GM23338 (cell line): ENCODE measurements at regions not wholly inside any gene's neighbourhood (a gene's known extent, or its start where the extent isn't known, plus 50 kb on each side); places are given as distances from the start of the nearest gene placed in this dataset.

Source experiments
- ATAC-seq: fragments of 200-7000 bp; cut with Tn5 transposase; 3 replicates; pipeline ENCODE4 v1.9.1; 2020
- DNase-seq: peaks from one replicate; pipeline ENCODE4 v3.0.0-alpha.2; 2015; ENCODE audit warnings: low spot score
- H2AFZ ChIP-seq: fragments of 200-600 bp; sonication (generic); 2 replicates; pipeline ENCODE4 v1.8.0; 2016; ENCODE audit warnings: antibody characterized with exemption, mild to moderate bottlenecking, moderate library complexity
- H3F3A ChIP-seq: fragments of 200-600 bp; sonication (generic); replicated peaks from 2 replicates; pipeline ENCODE4 v1.8.0; 2017; ENCODE audit warnings: antibody characterized with exemption, mixed run types, low read depth
- H3K27ac ChIP-seq: fragments of 200-600 bp; sonication (generic); 2 replicates; pipeline ENCODE4 v1.6.1; 2016; ENCODE audit warnings: low read depth
- H3K27me3 ChIP-seq: fragments of 200-600 bp; sonication (generic); 2 replicates; pipeline ENCODE4 v1.8.0; 2016; ENCODE audit warnings: mild to moderate bottlenecking, mixed run types, moderate library complexity; ENCODE audit not compliant: insufficient read depth
- H3K36me3 ChIP-seq: fragments of 200-600 bp; sonication (generic); 2 replicates; pipeline ENCODE4 v1.8.0; 2016; ENCODE audit warnings: mild to moderate bottlenecking; ENCODE audit not compliant: insufficient read depth
- H3K4me1 ChIP-seq: fragments of 200-600 bp; sonication (generic); 2 replicates; pipeline ENCODE4 v1.8.0; 2016; ENCODE audit warnings: mild to moderate bottlenecking, moderate library complexity; ENCODE audit not compliant: insufficient read depth
- H3K4me2 ChIP-seq: fragments of 200-600 bp; sonication (generic); 2 replicates; pipeline ENCODE4 v1.7.1; 2017; ENCODE audit warnings: mixed run types
- H3K4me3 ChIP-seq: fragments of 200-600 bp; sonication (generic); 2 replicates; pipeline ENCODE4 v1.6.1; 2016; ENCODE audit warnings: mixed run types
- H3K79me2 ChIP-seq: fragments of 200-600 bp; sonication (generic); replicated peaks from 2 replicates; pipeline ENCODE4 v1.8.0; 2017; ENCODE audit warnings: mild to moderate bottlenecking; ENCODE audit not compliant: insufficient read depth
- H3K9me2 ChIP-seq: fragments of 200-600 bp; sonication (generic); 2 replicates; pipeline ENCODE4 v1.8.0; 2017; ENCODE audit not compliant: insufficient read depth
- H4K20me1 ChIP-seq: fragments of 200-600 bp; sonication (generic); replicated peaks from 2 replicates; pipeline ENCODE4 v1.8.0; 2017; ENCODE audit warnings: mild to moderate bottlenecking; ENCODE audit not compliant: insufficient read depth
- H3K27ac Mint-ChIP-seq: 2 replicates; pipeline ENCODE4 v1.8.0; 2020; ENCODE audit warnings: inconsistent platforms, mild to moderate bottlenecking, moderate library complexity, mixed read lengths
- H3K27me3 Mint-ChIP-seq: 3 replicates; pipeline ENCODE4 v1.8.0; 2022; ENCODE audit warnings: low read depth, mild to moderate bottlenecking, moderate library complexity, mixed read lengths, inconsistent platforms; ENCODE audit not compliant: insufficient read depth, poor library complexity
- H3K36me3 Mint-ChIP-seq: 3 replicates; pipeline ENCODE4 v1.8.0; 2021; ENCODE audit warnings: low read depth, mild to moderate bottlenecking, inconsistent platforms, moderate library complexity, mixed read lengths
- H3K4me1 Mint-ChIP-seq: 3 replicates; pipeline ENCODE4 v1.8.0; 2020; ENCODE audit warnings: mild to moderate bottlenecking, inconsistent platforms, mixed read lengths
- H3K4me3 Mint-ChIP-seq: 3 replicates; pipeline ENCODE4 v1.8.0; 2021; ENCODE audit warnings: moderate library complexity, mild to moderate bottlenecking, inconsistent platforms, mixed read lengths
- H3K9me3 Mint-ChIP-seq: 3 replicates; pipeline ENCODE4 v1.8.0; 2020; ENCODE audit warnings: moderate library complexity, mild to moderate bottlenecking, inconsistent platforms, mixed read lengths
- CREB1 ChIP-seq: fragments of 250-450 bp; sonication (Bioruptor Pico); IDR thresholded peaks from 2 replicates; pipeline ENCODE4 v1.5.0; 2020; ENCODE audit warnings: low read depth, mild to moderate bottlenecking, moderate library complexity
- EZH2 ChIP-seq: fragments of 200-600 bp; sonication (generic); IDR thresholded peaks from one replicate; pipeline ENCODE4 v1.8.0; 2017; ENCODE audit warnings: antibody characterized with exemption, mild to moderate bottlenecking, low read depth; ENCODE audit not compliant: unreplicated experiment
- NANOG ChIP-seq: IDR thresholded peaks from 2 replicates; pipeline ENCODE4 v1.6.1; 2016; ENCODE audit warnings: antibody characterized with exemption, borderline replicate concordance
- POLR2AphosphoS5 ChIP-seq: IDR thresholded peaks from 2 replicates; pipeline ENCODE4 v1.6.1; 2016; ENCODE audit warnings: antibody characterized with exemption, low read depth
- REST ChIP-seq: IDR thresholded peaks from one replicate; pipeline ENCODE4 v1.6.1; 2018; ENCODE audit warnings: antibody characterized with exemption; ENCODE audit not compliant: unreplicated experiment
- ZNF114 ChIP-seq: fragments of 250-450 bp; sonication (Bioruptor Pico); IDR thresholded peaks from 2 replicates; pipeline ENCODE4 v1.5.0; 2020; ENCODE audit warnings: mild to moderate bottlenecking, moderate library complexity
- TF ChIP-seq, protein P1 (sequence below): IDR thresholded peaks from 2 replicates; pipeline ENCODE4 v1.6.1; 2016; ENCODE audit warnings: antibody characterized with exemption
- TF ChIP-seq, protein P2 (sequence below): fragments of 250-450 bp; sonication (Bioruptor Pico); IDR thresholded peaks from 2 replicates; pipeline ENCODE4 v1.5.0; 2020; ENCODE audit warnings: mild to moderate bottlenecking, moderate library complexity

DNA sequence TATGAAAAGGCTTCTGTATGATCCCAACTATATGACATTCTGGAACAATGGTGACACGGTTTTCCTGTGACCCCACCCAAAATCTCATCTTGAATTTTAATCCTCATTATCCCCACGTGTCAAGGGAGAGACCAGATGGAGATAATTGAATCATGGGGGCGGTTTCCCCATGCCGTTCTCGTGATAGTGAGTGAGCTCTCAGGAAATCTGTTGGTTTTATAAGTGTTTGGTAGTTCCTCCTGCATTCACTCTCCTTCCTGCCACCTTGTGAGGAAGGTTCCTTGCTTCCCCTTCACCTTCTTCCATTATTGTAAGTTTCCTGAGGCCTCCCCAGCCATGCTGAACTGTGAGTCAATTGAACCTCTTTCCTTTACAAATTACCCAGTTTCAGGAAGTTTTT is 53.1 kb upstream of the TSPAN18 start (continued):
- TF ChIP-seq, protein P1, sequence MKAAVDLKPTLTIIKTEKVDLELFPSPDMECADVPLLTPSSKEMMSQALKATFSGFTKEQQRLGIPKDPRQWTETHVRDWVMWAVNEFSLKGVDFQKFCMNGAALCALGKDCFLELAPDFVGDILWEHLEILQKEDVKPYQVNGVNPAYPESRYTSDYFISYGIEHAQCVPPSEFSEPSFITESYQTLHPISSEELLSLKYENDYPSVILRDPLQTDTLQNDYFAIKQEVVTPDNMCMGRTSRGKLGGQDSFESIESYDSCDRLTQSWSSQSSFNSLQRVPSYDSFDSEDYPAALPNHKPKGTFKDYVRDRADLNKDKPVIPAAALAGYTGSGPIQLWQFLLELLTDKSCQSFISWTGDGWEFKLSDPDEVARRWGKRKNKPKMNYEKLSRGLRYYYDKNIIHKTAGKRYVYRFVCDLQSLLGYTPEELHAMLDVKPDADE = no peak

- Histone ChIP-seq H3K4me3 (no peak overlapping the region), H3K27ac (no peak overlapping the region), H3K4me1 (peaks cover 10% of the 10 kb centered on the region), H4K20me1 (no peaks in the 10 kb centered on the region), H3K9me2 (no peaks in the 10 kb centered on the region), H3K4me2 (no peak overlapping the region), H2AFZ (no peak overlapping the region), H3K27me3 (no peaks in the 10 kb centered on the region), H3K79me2 (no peaks in the 10 kb centered on the region), H3K36me3 (0 out of 2 replicates have a peak, but pooled peaks cover 3% of the 10 kb centered on the region), H3F3A (0 out of 2 replicates have a peak, but pooled peaks cover 2% of the 10 kb centered on the region)
- TF ChIP-seq NANOG = no peak
- ATAC-seq (no peak), DNase-seq (no peak)
- no peak overlapping the region for H3K4me3 Mint-ChIP-seq
- H3K27me3 Mint-ChIP-seq = peaks cover 2% of the 10 kb centered on the region
- peaks cover 19% of the 10 kb centered on the region; the same call in 2 of the 3 replicates for H3K36me3 Mint-ChIP-seq
- peaks cover 21% of the 10 kb centered on the region for H3K9me3 Mint-ChIP-seq
- H3K4me1 Mint-ChIP-seq = peaks cover 21% of the 10 kb centered on the region
- no peak overlapping the region for H3K27ac Mint-ChIP-seq
Measured at GRCh38 chr11:44674809-44675208, 52.0 kb upstream of the TSPAN18 start.

DNA sequence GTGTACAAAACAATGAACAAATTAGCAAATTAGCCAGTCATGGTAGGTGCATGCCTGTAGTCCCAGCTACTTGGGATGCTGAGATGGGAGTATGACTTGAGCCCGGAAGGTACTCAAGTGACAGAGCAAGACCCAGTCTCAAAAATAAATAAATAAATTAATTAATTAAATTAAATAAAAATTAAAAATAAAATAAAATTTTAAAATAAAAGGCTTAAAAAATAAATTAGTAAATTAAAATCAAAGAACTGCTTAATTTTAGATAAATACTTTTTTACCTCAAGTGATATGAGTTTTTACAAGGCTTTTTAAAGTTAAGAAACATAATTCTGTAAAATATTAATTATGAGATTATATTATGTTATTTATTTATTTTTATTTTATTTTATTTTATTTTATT is 50.9 kb upstream of the TSPAN18 start:
- Histone ChIP-seq H3K4me3 (no peak overlapping the region), H3K4me1 (peaks cover 16% of the 10 kb centered on the region), H3K27ac (no peak overlapping the region), H3K79me2 (no peaks in the 10 kb centered on the region), H3F3A (no peaks in the 10 kb centered on the region), H2AFZ (no peak overlapping the region), H3K27me3 (no peaks in the 10 kb centered on the region), H3K4me2 (no peak overlapping the region), H3K9me2 (no peaks in the 10 kb centered on the region), H3K36me3 (0 out of 2 replicates have a peak, but pooled peaks cover 3% of the 10 kb centered on the region), H4K20me1 (no peaks in the 10 kb centered on the region)
- Mint-ChIP-seq H3K36me3 (peaks cover 16% of the 10 kb centered on the region; the same call in 2 of the 3 replicates), H3K4me1 (peaks cover 19% of the 10 kb centered on the region), H3K27ac (no peak overlapping the region), H3K4me3 (no peak overlapping the region), H3K27me3 (no peaks in the 10 kb centered on the region), H3K9me3 (peaks cover 17% of the 10 kb centered on the region)
- ATAC-seq = no peak
- DNase-seq = no peak
- TF ChIP-seq NANOG (no peak), EZH2 (no peak), REST (no peak), CREB1 (CRISPR knock-in tag) (no peak), POLR2AphosphoS5 (no peak), ZNF114 (no peak)
- TF ChIP-seq, protein P2, sequence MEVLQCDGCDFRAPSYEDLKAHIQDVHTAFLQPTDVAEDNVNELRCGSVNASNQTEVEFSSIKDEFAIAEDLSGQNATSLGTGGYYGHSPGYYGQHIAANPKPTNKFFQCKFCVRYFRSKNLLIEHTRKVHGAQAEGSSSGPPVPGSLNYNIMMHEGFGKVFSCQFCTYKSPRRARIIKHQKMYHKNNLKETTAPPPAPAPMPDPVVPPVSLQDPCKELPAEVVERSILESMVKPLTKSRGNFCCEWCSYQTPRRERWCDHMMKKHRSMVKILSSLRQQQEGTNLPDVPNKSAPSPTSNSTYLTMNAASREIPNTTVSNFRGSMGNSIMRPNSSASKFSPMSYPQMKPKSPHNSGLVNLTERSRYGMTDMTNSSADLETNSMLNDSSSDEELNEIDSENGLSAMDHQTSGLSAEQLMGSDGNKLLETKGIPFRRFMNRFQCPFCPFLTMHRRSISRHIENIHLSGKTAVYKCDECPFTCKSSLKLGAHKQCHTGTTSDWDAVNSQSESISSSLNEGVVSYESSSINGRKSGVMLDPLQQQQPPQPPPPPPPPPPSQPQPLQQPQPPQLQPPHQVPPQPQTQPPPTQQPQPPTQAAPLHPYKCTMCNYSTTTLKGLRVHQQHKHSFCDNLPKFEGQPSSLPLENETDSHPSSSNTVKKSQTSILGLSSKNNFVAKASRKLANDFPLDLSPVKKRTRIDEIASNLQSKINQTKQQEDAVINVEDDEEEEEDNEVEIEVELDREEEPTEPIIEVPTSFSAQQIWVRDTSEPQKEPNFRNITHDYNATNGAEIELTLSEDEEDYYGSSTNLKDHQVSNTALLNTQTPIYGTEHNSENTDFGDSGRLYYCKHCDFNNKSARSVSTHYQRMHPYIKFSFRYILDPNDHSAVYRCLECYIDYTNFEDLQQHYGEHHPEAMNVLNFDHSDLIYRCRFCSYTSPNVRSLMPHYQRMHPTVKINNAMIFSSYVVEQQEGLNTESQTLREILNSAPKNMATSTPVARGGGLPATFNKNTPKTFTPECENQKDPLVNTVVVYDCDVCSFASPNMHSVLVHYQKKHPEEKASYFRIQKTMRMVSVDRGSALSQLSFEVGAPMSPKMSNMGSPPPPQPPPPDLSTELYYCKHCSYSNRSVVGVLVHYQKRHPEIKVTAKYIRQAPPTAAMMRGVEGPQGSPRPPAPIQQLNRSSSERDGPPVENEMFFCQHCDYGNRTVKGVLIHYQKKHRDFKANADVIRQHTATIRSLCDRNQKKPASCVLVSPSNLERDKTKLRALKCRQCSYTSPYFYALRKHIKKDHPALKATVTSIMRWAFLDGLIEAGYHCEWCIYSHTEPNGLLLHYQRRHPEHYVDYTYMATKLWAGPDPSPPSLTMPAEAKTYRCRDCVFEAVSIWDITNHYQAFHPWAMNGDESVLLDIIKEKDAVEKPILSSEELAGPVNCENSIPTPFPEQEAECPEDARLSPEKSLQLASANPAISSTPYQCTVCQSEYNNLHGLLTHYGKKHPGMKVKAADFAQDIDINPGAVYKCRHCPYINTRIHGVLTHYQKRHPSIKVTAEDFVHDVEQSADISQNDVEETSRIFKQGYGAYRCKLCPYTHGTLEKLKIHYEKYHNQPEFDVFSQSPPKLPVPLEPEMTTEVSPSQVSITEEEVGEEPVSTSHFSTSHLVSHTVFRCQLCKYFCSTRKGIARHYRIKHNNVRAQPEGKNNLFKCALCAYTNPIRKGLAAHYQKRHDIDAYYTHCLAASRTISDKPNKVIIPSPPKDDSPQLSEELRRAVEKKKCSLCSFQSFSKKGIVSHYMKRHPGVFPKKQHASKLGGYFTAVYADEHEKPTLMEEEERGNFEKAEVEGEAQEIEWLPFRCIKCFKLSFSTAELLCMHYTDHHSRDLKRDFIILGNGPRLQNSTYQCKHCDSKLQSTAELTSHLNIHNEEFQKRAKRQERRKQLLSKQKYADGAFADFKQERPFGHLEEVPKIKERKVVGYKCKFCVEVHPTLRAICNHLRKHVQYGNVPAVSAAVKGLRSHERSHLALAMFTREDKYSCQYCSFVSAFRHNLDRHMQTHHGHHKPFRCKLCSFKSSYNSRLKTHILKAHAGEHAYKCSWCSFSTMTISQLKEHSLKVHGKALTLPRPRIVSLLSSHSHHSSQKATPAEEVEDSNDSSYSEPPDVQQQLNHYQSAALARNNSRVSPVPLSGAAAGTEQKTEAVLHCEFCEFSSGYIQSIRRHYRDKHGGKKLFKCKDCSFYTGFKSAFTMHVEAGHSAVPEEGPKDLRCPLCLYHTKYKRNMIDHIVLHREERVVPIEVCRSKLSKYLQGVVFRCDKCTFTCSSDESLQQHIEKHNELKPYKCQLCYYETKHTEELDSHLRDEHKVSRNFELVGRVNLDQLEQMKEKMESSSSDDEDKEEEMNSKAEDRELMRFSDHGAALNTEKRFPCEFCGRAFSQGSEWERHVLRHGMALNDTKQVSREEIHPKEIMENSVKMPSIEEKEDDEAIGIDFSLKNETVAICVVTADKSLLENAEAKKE (CRISPR knock-in tag) = no peak
- TF ChIP-seq, protein P1 = no peak
